Effector memory CD4-positive, alpha-beta T cell (primary cell): ENCODE measurements at regions not wholly inside any gene's neighbourhood (a gene's known extent, or its start where the extent isn't known, plus 50 kb on each side); places are given as distances from the start of the nearest gene placed in this dataset.
"Not testable (repeated sequence)": the region's sequence is repeated elsewhere in the genome, so short reads cannot be mapped to it uniquely, and the experiment has no call there.

ENCODE experiments used
- DNase-seq, 3 donors: peaks; one replicate each; pipeline ENCODE4 v3.0.0-alpha.2; 2020
- H3K27ac ChIP-seq: 2 replicates; pipeline ENCODE4 v1.7.0; 2013; ENCODE audit warnings: mild to moderate bottlenecking, low read length, moderate library complexity; ENCODE audit not compliant: insufficient read depth, poor library complexity, severe bottlenecking
- H3K27me3 ChIP-seq: replicated peaks from 2 replicates; pipeline ENCODE4 v1.7.0; 2013; ENCODE audit warnings: mild to moderate bottlenecking, low read length; ENCODE audit not compliant: insufficient read depth, control insufficient read depth, poor library complexity, severe bottlenecking
- H3K36me3 ChIP-seq: 2 replicates; pipeline ENCODE4 v1.7.0; 2013; ENCODE audit warnings: mild to moderate bottlenecking, low read length, moderate library complexity; ENCODE audit not compliant: control insufficient read depth, insufficient read depth
- H3K4me1 ChIP-seq: 2 replicates; pipeline ENCODE4 v1.7.0; 2013; ENCODE audit warnings: low read length, mild to moderate bottlenecking; ENCODE audit not compliant: control insufficient read depth, insufficient read depth, poor library complexity, severe bottlenecking
- H3K4me3 ChIP-seq: 2 replicates; pipeline ENCODE4 v1.7.0; 2013; ENCODE audit warnings: low read length, low read depth, mild to moderate bottlenecking; ENCODE audit not compliant: insufficient read depth, poor library complexity, severe bottlenecking
- H3K9me3 ChIP-seq: 2 replicates; pipeline ENCODE4 v1.7.0; 2013; ENCODE audit warnings: mild to moderate bottlenecking, low read length, moderate library complexity; ENCODE audit not compliant: control insufficient read depth

GRCh38 chr6:4667591-4667990, 108.6 kb upstream of the CDYL start:
- no peak for DNase-seq
- no peaks in the 10 kb centered on the region for H3K4me1 ChIP-seq
- no peaks in the 10 kb centered on the region for H3K27me3 ChIP-seq
- no peaks in the 10 kb centered on the region for H3K9me3 ChIP-seq
- H3K36me3 ChIP-seq, result no peaks in the 10 kb centered on the region
- no peak overlapping the region for H3K4me3 ChIP-seq
- no peak overlapping the region for H3K27ac ChIP-seq

GRCh38 chr6:4666886-4667513, 109.2 kb upstream of the CDYL start:
- Histone ChIP-seq H3K4me1 (no peaks in the 10 kb centered on the region), H3K27me3 (no peaks in the 10 kb centered on the region), H3K27ac (no peak overlapping the region), H3K9me3 (no peaks in the 10 kb centered on the region), H3K4me3 (no peak overlapping the region), H3K36me3 (no peaks in the 10 kb centered on the region)
- no peak for DNase-seq

- H3K4me3 ChIP-seq, result no peak overlapping the region
- H3K36me3 ChIP-seq, result no peaks in the 10 kb centered on the region
- H3K27ac ChIP-seq, result no peak overlapping the region
- H3K27me3 ChIP-seq, result no peaks in the 10 kb centered on the region
- no peaks in the 10 kb centered on the region for H3K9me3 ChIP-seq
- DNase-seq, result no peak
- no peaks in the 10 kb centered on the region for H3K4me1 ChIP-seq
These were observed 110.5 kb upstream of the CDYL start for GRCh38 chr6:4665489-4666417.

GRCh38 chr6:4664911-4665310, 111.3 kb upstream of the CDYL start:
- Histone ChIP-seq H3K36me3 (no peaks in the 10 kb centered on the region), H3K27me3 (no peaks in the 10 kb centered on the region)

GRCh38 chr6:4664117-4664626, 112.0 kb upstream of the CDYL start:
- Histone ChIP-seq H3K27me3 (no peaks in the 10 kb centered on the region), H3K4me3 (no peak overlapping the region), H3K27ac (no peak overlapping the region), H3K9me3 (no peaks in the 10 kb centered on the region), H3K36me3 (no peaks in the 10 kb centered on the region), H3K4me1 (no peaks in the 10 kb centered on the region)
- DNase-seq, result no peak

More at GRCh38 chr6:4664911-4665310, 111.3 kb upstream of the CDYL start:
- Histone ChIP-seq H3K9me3 (no peaks in the 10 kb centered on the region), H3K4me3 (no peak overlapping the region), H3K4me1 (no peaks in the 10 kb centered on the region), H3K27ac (no peak overlapping the region)
- DNase-seq, result no peak

GRCh38 chr6:4662886-4663285, 113.3 kb upstream of the CDYL start:
- Histone ChIP-seq H3K36me3 (no peaks in the 10 kb centered on the region), H3K27me3 (no peaks in the 10 kb centered on the region), H3K27ac (no peak overlapping the region), H3K9me3 (no peaks in the 10 kb centered on the region), H3K4me1 (no peaks in the 10 kb centered on the region), H3K4me3 (no peak overlapping the region)
- no peak for DNase-seq

- no peaks in the 10 kb centered on the region for H3K36me3 ChIP-seq
- H3K4me1 ChIP-seq, result no peaks in the 10 kb centered on the region
- H3K4me3 ChIP-seq, result no peak overlapping the region
- no peak for DNase-seq
- no peak overlapping the region for H3K27ac ChIP-seq
- H3K9me3 ChIP-seq, result no peaks in the 10 kb centered on the region
- H3K27me3 ChIP-seq, result no peaks in the 10 kb centered on the region
These were observed 114.8 kb upstream of the CDYL start for GRCh38 chr6:4661391-4661790.

GRCh38 chr6:4660377-4661321, 115.6 kb upstream of the CDYL start:
- Histone ChIP-seq H3K36me3 (no peaks in the 10 kb centered on the region), H3K4me3 (no peak overlapping the region), H3K4me1 (no peaks in the 10 kb centered on the region), H3K27ac (no peak overlapping the region), H3K9me3 (no peaks in the 10 kb centered on the region), H3K27me3 (no peaks in the 10 kb centered on the region)
- no peak for DNase-seq

GRCh38 chr6:4659719-4660118, 116.5 kb upstream of the CDYL start:
- not testable (repeated sequence) for H3K4me1 ChIP-seq, H3K36me3 ChIP-seq, H3K9me3 ChIP-seq, H3K4me3 ChIP-seq, H3K27ac ChIP-seq, DNase-seq, H3K27me3 ChIP-seq
